LNCAP (cell line): ENCODE measurements at regions not wholly inside any gene's neighbourhood (a gene's known extent, or its start where the extent isn't known, plus 50 kb on each side); places are given as distances from the start of the nearest gene placed in this dataset.

ENCODE experiments used
- TF ChIP-seq, protein P1 (sequence below): fragments of 450-650 bp; IDR thresholded peaks from 2 replicates; pipeline ENCODE4 v1.5.1; 2017; ENCODE audit warnings: mild to moderate bottlenecking

DNA sequence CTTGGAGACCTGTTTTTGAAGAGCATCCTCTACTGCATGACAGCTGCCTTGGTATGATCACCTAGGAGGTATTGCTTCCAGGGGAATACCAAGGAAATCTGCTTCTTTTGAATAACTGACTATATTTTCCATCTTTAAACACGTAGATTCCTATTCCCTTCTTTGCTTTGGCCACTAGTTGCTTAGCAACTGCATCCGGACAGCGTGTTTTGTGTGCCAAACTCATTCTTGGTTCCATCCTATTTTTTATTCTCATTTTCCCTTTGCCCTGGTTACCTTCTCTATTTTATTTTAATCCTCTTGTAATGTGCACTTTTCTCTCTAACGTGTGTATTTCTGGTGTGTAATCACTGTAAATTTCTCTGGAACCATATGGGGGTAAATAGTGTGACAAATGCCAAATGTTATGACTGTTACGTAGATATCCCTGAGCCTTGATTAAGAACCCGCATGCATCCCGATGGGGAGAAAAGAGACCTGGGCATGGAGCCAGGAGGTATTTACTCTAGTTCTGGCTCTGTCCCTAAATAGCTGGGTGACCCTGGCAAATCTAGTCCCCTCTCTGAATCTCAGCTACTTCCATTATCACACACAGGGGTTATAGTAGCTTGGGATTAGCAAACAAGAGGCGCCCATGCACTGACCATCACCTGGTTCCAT lies 241.7 kb downstream of the MIAT start:
- TF ChIP-seq, protein P1, sequence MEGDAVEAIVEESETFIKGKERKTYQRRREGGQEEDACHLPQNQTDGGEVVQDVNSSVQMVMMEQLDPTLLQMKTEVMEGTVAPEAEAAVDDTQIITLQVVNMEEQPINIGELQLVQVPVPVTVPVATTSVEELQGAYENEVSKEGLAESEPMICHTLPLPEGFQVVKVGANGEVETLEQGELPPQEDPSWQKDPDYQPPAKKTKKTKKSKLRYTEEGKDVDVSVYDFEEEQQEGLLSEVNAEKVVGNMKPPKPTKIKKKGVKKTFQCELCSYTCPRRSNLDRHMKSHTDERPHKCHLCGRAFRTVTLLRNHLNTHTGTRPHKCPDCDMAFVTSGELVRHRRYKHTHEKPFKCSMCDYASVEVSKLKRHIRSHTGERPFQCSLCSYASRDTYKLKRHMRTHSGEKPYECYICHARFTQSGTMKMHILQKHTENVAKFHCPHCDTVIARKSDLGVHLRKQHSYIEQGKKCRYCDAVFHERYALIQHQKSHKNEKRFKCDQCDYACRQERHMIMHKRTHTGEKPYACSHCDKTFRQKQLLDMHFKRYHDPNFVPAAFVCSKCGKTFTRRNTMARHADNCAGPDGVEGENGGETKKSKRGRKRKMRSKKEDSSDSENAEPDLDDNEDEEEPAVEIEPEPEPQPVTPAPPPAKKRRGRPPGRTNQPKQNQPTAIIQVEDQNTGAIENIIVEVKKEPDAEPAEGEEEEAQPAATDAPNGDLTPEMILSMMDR, result no peak

DNA sequence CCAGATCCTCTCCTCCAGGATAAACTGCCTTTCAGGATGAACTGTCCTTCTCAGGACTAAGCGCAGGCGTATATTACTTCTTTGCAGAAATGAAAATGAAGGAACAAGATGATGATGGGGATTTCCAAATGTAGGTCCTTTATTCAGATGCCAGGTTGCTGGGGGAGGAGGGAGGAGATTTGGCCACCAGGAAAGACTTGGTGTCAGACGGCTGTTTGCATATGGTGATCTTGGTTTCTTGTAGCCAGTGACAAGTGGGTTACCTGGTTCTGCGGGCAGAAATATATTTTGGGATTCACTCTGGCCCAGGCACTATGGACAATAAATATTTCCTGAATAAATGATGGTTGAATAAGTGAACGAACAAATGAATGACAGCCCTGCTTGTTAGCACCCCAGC lies 243.4 kb downstream of the MIAT start:
- TF ChIP-seq, protein P1, result no peak

DNA sequence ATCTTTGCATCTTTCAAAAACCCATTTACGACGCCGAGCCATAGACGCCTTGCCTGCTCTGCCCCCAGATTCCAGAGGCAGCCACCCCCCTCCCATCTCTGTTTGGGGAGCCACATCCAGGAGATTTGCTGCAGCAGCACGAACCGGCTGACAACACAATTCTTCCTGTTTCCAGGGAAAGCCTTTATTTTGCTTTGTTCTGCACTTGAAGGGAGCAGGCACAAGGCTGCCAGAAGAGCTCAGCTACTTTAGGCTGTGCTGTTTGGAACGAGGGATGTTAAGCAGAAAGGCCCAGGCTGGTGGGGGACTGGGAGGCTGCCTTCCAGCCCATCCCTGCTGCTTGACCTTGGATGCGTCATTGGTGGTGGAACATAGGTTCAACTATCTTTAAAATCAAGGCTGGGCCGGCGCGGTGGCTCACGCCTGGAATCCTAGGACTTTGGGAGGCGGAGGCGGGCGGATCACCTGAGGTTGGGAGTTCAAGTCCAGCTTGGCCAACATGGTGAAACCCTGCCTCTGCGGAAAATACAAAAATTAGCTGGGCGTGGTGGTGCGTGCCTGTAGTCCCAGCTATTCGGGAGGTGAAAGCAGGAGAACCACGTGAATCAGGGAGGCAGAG lies 243.9 kb downstream of the MIAT start:
- TF ChIP-seq, protein P1, result no peak

DNA sequence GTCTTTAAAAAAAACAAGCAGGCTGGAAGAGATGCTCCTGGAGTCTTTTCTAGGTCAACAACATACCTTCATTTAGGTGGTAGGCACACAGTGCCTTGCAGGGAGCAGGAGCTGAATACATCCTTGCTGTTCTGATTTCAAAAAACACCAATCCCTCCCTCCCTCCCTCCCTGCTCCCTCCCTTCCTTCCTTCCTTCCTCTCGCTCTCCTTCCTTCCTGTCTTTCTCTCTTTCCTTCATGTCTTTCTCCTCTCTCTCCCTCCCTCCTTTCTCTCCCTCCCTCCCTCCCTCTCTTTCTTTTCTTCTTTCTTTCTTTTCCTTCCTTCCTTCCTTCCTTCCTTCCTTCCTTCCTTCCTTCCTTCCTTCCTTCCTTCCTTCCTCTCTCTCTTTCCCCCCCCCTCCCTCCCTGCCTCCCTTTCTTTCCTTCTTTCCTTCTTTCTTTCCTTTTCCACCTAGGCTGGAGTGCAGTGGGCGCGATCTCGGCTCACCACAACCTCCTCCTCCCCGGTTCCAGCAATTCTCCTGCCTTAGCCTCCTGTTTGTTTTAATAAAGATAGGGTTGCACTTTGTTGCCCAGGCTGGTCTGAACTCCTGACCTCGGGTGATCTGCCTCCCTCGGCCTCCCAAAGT lies 245.1 kb downstream of the MIAT start:
- TF ChIP-seq, protein P1, result no peak

DNA sequence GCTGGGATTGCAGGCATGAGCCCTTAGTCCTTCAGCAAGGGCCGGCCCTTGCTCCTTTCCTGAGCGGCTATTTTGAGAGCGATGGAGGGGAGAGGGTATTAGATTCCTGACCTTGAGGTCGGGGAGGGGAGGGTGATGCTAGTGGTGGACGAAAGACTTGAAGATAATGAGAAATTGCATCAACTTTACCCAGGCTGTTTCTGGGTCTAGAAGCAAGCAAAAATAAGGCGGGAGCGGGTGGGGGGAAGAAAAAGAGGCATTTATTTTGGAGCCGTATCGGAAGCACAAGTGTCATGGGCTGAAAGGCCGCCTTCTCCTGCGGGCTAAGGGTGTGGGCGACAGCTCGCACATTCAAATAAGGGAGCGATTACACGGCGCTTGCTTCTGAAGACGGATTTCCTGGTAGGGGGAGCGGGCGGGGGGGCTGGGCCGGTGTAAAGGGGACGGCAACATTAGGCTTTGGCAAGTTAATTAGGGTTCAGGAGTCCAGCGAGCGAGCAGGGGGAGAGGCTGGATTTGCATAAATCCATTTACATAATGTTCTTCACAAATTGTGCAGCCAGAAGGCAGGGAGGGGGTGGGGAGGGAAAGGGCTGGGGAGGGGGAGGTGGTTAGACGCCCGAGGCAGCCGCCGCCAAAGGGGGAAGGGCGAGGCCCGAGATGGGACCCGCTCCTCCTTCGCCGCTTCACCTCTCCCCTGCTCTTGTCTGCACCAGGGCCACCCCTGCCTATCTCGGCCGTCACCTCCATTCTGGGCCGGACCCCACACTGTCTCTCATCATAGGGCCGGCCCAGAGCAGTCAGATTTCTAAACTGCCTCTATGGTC lies 245.9 kb downstream of the MIAT start:
- TF ChIP-seq, protein P1, result no peak

DNA sequence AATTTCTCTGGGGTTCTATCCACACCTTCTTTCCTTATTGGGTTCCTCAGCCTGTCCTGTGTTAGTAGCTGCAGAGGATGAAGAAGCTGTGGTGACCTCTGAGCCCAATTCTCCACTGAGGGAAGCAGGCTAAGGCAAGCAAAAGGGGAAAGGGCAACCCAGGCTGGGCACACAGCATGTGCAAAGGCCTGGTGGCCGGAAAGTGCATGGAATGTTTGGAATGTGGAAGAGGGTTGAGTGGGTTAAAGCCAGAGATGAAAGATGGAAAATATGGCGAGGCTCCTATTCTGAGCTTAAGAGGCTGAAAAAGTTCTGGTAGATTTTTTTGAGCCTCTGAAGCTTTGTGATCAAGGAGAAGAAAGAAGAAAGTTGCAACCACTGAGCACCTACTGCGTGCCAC lies 247.1 kb downstream of the MIAT start:
- TF ChIP-seq, protein P1, result no peak

DNA sequence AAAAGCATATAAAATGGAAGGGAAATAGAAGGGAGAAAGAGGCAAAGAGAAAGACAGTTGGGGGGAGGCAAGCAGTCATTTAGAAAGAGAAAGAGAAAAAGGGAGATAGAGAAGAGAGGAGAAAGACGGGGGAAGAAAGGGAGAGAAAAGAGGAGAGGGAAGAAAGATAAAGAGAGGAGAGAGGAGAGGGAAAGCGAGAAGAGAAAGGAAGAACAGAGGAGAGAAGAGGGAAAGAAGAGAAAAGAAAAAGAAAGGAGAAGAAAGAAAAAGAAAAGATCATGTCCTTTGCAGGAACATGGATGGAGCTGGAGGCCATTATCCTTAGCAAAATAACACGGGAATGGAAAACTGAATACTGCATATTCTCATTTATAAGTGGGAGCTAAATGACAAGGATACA lies 247.7 kb downstream of the MIAT start:
- TF ChIP-seq, protein P1, result no peak
